Keratinocyte (primary cell): ENCODE measurements at regions not wholly inside any gene's neighbourhood (a gene's known extent, or its start where the extent isn't known, plus 50 kb on each side); places are given as distances from the start of the nearest gene placed in this dataset.

Source experiments
- DNase-seq: peaks from one replicate; pipeline ENCODE4 v3.0.0-alpha.2; 2011; ENCODE audit warnings: low read depth, missing footprints, low spot score
- FAIRE-seq: peaks from 2 replicates; lab custom pipeline; 2011; peaks lifted over from hg19 to GRCh38; lab: Jason Lieb, UNC
- H2AFZ ChIP-seq: 2 replicates; pipeline ENCODE4 v1.6.0; 2012; ENCODE audit warnings: low read length, control low read depth, inconsistent platforms; ENCODE audit not compliant: control insufficient read depth
- H3K27ac ChIP-seq: 2 replicates; pipeline ENCODE4 v1.5.1; 2011; ENCODE audit warnings: low read length; ENCODE audit not compliant: control insufficient read depth, insufficient read depth
- H3K27me3 ChIP-seq: 3 replicates; pipeline ENCODE4 v1.6.0; 2011; ENCODE audit warnings: low read length; ENCODE audit not compliant: control insufficient read depth, insufficient read depth; ENCODE audit errors: extremely low read depth
- H3K36me3 ChIP-seq, 2 experiments: 2 replicates in 1 of 2; 3 replicates in 1 of 2; pipeline ENCODE4 v1.5.1; 2011; ENCODE audit warnings: low read length in 2 of 2, mild to moderate bottlenecking in 1 of 2; ENCODE audit not compliant: control insufficient read depth in 2 of 2, insufficient read depth in 2 of 2; ENCODE audit errors: extremely low read depth in 1 of 2
- H3K4me1 ChIP-seq: 3 replicates; pipeline ENCODE4 v1.5.1; 2011; ENCODE audit warnings: low read length; ENCODE audit not compliant: control insufficient read depth, insufficient read depth; ENCODE audit errors: extremely low read depth
- H3K4me2 ChIP-seq: 3 replicates; pipeline ENCODE4 v1.6.0; 2011; ENCODE audit warnings: low read depth, low read length; ENCODE audit not compliant: control insufficient read depth, insufficient read depth; ENCODE audit errors: extremely low read depth
- H3K4me3 ChIP-seq, 3 experiments: fragments of 200-600 bp in 1 of 3; sonication (generic) in 1 of 3; 2 replicates in 2 of 3; 3 replicates in 1 of 3; pipeline ENCODE4 v1.5.1; 2011 to 2016; ENCODE audit warnings: low read length in 3 of 3, mild to moderate bottlenecking in 3 of 3, control low read depth in 2 of 3, inconsistent platforms in 1 of 3, low read depth in 1 of 3, mixed read lengths in 1 of 3, mixed run types in 1 of 3, moderate library complexity in 1 of 3; ENCODE audit not compliant: control insufficient read depth in 2 of 3, insufficient read depth in 2 of 3; ENCODE audit errors: extremely low read depth in 1 of 3
- H3K79me2 ChIP-seq: 2 replicates; pipeline ENCODE4 v1.6.0; 2012; ENCODE audit warnings: low read length; ENCODE audit not compliant: control insufficient read depth, insufficient read depth
- H3K9ac ChIP-seq: 3 replicates; pipeline ENCODE4 v1.6.0; 2011; ENCODE audit warnings: low read length; ENCODE audit not compliant: control insufficient read depth, insufficient read depth; ENCODE audit errors: extremely low read depth
- H3K9me1 ChIP-seq: 3 replicates; pipeline ENCODE4 v1.6.0; 2011; ENCODE audit warnings: low read length; ENCODE audit not compliant: control insufficient read depth, insufficient read depth; ENCODE audit errors: extremely low read depth
- H3K9me3 ChIP-seq: 2 replicates; pipeline ENCODE4 v1.5.1; 2012; ENCODE audit warnings: low read depth, low read length; ENCODE audit not compliant: control insufficient read depth
- H4K20me1 ChIP-seq: 3 replicates; pipeline ENCODE4 v1.6.0; 2011; ENCODE audit warnings: low read length; ENCODE audit not compliant: control insufficient read depth, insufficient read depth; ENCODE audit errors: extremely low read depth
- CTCF ChIP-seq, 3 experiments: IDR thresholded peaks in 1 of 3; conservative IDR thresholded peaks in 1 of 3; optimal IDR thresholded peaks in 1 of 3; 2 replicates in 2 of 3; 3 replicates in 1 of 3; pipeline versions ENCODE3 to v1.5.1; 2011; ENCODE audit warnings: low read length in 3 of 3, mild to moderate bottlenecking in 3 of 3, moderate library complexity in 2 of 3, control low read depth in 1 of 3, inconsistent platforms in 1 of 3; ENCODE audit not compliant: insufficient read depth in 2 of 3; ENCODE audit errors: extremely low read depth in 1 of 3
- EZH2 ChIP-seq: IDR thresholded peaks from one replicate; pipeline ENCODE4 v1.6.1; 2012; ENCODE audit warnings: inconsistent platforms, mild to moderate bottlenecking, low read length, moderate library complexity
- dilution Hi-C: fragments of 300-500 bp; cut with MboI; formaldehyde crosslinking; loops from one replicate; pipeline ENCODE4 v1.7.0; 2020; ENCODE audit warnings: low sequenced_read_pairs; ENCODE audit not compliant: extremely low pct_ligation_motif_present

DNA sequence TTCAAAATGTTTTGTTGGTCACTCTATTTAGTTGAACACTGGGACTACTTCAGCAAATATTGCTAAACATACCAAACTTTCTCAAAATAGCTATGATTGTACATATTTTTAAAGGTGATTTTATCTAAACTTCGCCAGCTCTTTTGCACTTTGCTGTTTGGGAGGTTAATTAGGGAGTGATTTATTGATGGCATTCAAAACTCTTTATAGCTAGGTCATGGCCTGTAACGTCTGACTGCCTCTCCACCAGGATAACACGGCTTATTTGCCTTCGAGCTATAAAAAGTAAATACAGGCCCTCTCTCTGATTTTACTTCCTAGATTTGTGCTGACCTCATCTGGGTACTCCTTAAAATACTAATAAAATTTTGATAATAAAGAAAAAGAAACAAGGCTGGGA is 931.9 kb downstream of the DCDC2C start:
- H3K79me2 ChIP-seq: no peaks in the 10 kb centered on the region
- H3K9ac ChIP-seq: no peak overlapping the region
- no peak overlapping the region for H3K27ac ChIP-seq
- H3K4me1 ChIP-seq: no peaks in the 10 kb centered on the region
- H4K20me1 ChIP-seq: no peaks in the 10 kb centered on the region
- no peaks in the 10 kb centered on the region for H3K36me3 ChIP-seq
- FAIRE-seq (no peak), DNase-seq (no peak)
- H3K4me2 ChIP-seq: no peak overlapping the region
- no peak overlapping the region for H3K4me3 ChIP-seq
- dilution Hi-C loops: no loop called here
- H3K9me3 ChIP-seq: peaks cover 2% of the 10 kb centered on the region
- no peaks in the 10 kb centered on the region for H3K27me3 ChIP-seq
- H2AFZ ChIP-seq: no peak overlapping the region
- no peak for TF ChIP-seq CTCF (optimal IDR thresholded peaks at IDR 0.05 in 1 of 3, IDR thresholded peaks at IDR 0.05 in 1 of 3, conservative IDR thresholded peaks at IDR 0.05 in 1 of 3; ENCODE audit: extremely low read depth in 1 of 3, insufficient read depth in 2 of 3, low read length in 3 of 3)
- no peak for TF ChIP-seq EZH2
- H3K9me1 ChIP-seq: no peaks in the 10 kb centered on the region

DNA sequence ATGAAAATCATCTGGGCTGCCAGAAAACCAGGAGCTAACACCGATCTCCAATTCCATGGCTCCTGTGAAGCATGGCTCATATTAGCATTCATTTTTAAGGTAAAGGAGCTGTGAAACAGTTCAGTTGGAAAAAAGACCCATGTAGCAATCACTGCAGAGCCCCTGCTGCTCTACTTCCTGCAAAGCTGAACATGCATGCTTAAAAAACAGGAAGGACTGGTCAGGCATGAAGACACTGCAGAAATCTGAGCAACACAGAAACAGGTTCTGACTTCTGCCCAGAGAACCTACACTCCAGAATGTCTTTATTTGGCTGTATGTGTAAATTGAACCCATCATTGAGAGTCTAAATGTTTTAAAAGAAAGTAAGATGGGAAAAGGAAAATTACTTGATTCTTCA is 950.6 kb downstream of the DCDC2C start:
- H3K36me3 ChIP-seq: no peaks in the 10 kb centered on the region
- no peak overlapping the region for H3K4me3 ChIP-seq
- H3K79me2 ChIP-seq: no peaks in the 10 kb centered on the region
- no peak overlapping the region for H3K27ac ChIP-seq
- FAIRE-seq (no peak), DNase-seq (no peak)
- TF ChIP-seq CTCF (optimal IDR thresholded peaks at IDR 0.05 in 1 of 3, IDR thresholded peaks at IDR 0.05 in 1 of 3, conservative IDR thresholded peaks at IDR 0.05 in 1 of 3; ENCODE audit: extremely low read depth in 1 of 3, insufficient read depth in 2 of 3, low read length in 3 of 3) (no peak), EZH2 (no peak)
- H4K20me1 ChIP-seq: no peaks in the 10 kb centered on the region
- H3K27me3 ChIP-seq: no peaks in the 10 kb centered on the region
- dilution Hi-C loops: no loop called here
- H3K9me3 ChIP-seq: peaks cover 3% of the 10 kb centered on the region
- H2AFZ ChIP-seq: no peak overlapping the region
- no peaks in the 10 kb centered on the region for H3K4me1 ChIP-seq
- H3K9ac ChIP-seq: no peak overlapping the region
- no peak overlapping the region for H3K4me2 ChIP-seq
- H3K9me1 ChIP-seq: no peaks in the 10 kb centered on the region
